Effector memory CD4-positive, alpha-beta T cell (primary cell): ENCODE measurements at regions not wholly inside any gene's neighbourhood (a gene's known extent, or its start where the extent isn't known, plus 50 kb on each side); places are given as distances from the start of the nearest gene placed in this dataset.

Experiments
- DNase-seq, 3 donors: peaks; one replicate each; pipeline ENCODE4 v3.0.0-alpha.2; 2020
- H3K27ac ChIP-seq: 2 replicates; pipeline ENCODE4 v1.7.0; 2013; ENCODE audit warnings: mild to moderate bottlenecking, low read length, moderate library complexity; ENCODE audit not compliant: insufficient read depth, poor library complexity, severe bottlenecking
- H3K27me3 ChIP-seq: replicated peaks from 2 replicates; pipeline ENCODE4 v1.7.0; 2013; ENCODE audit warnings: mild to moderate bottlenecking, low read length; ENCODE audit not compliant: insufficient read depth, control insufficient read depth, poor library complexity, severe bottlenecking
- H3K36me3 ChIP-seq: 2 replicates; pipeline ENCODE4 v1.7.0; 2013; ENCODE audit warnings: mild to moderate bottlenecking, low read length, moderate library complexity; ENCODE audit not compliant: control insufficient read depth, insufficient read depth
- H3K4me1 ChIP-seq: 2 replicates; pipeline ENCODE4 v1.7.0; 2013; ENCODE audit warnings: low read length, mild to moderate bottlenecking; ENCODE audit not compliant: control insufficient read depth, insufficient read depth, poor library complexity, severe bottlenecking
- H3K4me3 ChIP-seq: 2 replicates; pipeline ENCODE4 v1.7.0; 2013; ENCODE audit warnings: low read length, low read depth, mild to moderate bottlenecking; ENCODE audit not compliant: insufficient read depth, poor library complexity, severe bottlenecking
- H3K9me3 ChIP-seq: 2 replicates; pipeline ENCODE4 v1.7.0; 2013; ENCODE audit warnings: mild to moderate bottlenecking, low read length, moderate library complexity; ENCODE audit not compliant: control insufficient read depth

DNA sequence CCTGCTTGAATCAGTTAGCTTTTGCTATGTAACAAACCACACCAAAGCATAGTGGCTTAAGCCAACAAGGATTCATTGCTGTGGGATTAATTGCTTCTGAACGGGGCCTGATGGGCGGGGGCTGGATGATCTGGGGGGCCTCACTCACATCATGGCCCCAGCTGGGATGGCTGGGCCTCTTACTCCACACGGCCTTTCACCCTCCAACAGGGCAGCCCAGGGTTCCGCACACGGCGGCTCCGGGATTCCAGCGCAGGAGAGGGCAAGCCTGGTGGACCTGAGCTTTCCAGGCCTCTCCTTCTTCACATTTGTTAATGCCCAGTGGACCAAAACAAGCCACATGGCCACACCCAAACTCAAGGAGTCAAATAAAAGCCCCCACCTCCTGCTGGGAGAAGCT lies 86.3 kb upstream of the PHLPP1 start:
- DNase-seq: no peak
- Histone ChIP-seq H3K27ac (no peak overlapping the region), H3K9me3 (no peaks in the 10 kb centered on the region), H3K4me1 (no peaks in the 10 kb centered on the region), H3K36me3 (no peaks in the 10 kb centered on the region), H3K27me3 (no peaks in the 10 kb centered on the region), H3K4me3 (no peak overlapping the region)

DNA sequence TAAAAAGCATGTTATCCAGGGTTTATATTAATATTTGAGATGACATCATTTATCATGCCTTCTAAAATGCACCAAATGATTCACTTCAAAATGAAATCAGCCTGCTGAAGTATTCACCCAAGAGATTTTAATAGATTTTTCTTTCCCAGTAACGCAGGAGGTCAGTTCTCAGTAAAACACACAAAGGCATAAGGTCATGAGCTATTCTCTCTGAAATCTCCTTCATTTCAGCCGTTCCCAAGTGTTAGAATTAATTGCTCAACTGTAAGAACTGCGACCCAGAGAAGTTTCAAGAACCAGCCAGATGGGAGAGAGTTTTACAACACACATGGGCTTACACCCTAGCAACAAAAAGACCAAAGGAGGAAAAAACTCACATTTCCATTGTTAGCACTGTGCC lies 84.2 kb upstream of the PHLPP1 start:
- DNase-seq: no peak
- no peak overlapping the region for H3K4me3 ChIP-seq
- H3K27me3 ChIP-seq: peaks cover 4% of the 10 kb centered on the region
- H3K36me3 ChIP-seq: no peaks in the 10 kb centered on the region
- H3K4me1 ChIP-seq: no peaks in the 10 kb centered on the region
- no peak overlapping the region for H3K27ac ChIP-seq
- H3K9me3 ChIP-seq: no peaks in the 10 kb centered on the region

DNA sequence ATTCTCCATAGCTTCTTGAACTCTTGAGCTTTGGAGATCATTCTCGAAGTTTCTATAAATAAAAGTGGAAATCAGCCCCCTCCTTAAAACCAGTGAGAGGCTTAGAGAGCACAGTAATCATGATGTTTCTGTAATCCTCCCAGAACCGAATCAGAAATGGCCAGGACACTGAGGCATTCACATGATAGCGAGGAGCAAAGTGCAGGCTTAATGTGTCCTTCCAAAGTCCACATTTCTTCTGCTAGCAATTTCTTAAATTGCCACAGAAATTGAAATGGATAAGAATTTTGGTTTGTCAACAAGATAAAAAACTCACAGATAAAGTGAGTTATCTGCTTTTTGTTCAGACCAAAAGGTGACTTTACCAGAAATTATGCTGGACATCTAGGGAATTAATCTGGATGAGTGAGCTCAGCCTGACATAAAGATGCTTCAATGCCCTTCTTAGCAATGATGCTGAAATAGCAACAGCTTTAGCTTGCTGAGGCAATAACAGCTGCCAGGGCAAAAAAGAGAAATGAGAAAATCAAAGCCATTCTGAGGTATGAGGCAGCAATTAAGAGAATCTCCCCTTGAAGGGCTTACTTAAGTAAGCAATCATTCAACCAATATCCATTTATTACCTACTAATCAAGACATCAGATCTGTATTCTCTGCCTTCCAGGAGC lies 82.4 kb upstream of the PHLPP1 start:
- peaks cover 4% of the 10 kb centered on the region for H3K27me3 ChIP-seq
- no peak overlapping the region for H3K4me3 ChIP-seq
- DNase-seq: no peak
- H3K4me1 ChIP-seq: no peaks in the 10 kb centered on the region
- no peaks in the 10 kb centered on the region for H3K36me3 ChIP-seq
- H3K27ac ChIP-seq: no peak overlapping the region
- H3K9me3 ChIP-seq: no peaks in the 10 kb centered on the region

DNA sequence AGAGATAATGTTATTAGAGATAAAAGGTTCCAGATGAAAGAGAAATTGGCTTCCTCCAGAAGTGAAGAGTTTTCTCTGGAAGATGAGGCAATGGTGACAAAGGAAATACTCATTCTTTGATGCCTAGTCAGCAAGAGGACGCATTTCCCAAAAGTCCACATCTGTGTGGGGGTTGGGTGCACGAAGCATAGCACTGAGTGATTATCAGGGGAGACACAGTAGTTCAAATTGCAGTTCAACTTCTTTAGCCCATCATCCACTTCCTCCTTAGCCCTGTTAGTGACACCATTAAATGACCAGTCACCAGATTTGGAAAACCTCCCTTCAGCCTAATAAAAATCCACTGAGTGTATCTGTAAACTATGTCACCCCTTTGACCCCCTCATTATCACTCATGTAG lies 80.9 kb upstream of the PHLPP1 start:
- Histone ChIP-seq H3K36me3 (no peaks in the 10 kb centered on the region), H3K4me1 (no peaks in the 10 kb centered on the region), H3K9me3 (no peaks in the 10 kb centered on the region), H3K27ac (no peak overlapping the region), H3K4me3 (no peak overlapping the region), H3K27me3 (peaks cover 4% of the 10 kb centered on the region)
- no peak for DNase-seq

DNA sequence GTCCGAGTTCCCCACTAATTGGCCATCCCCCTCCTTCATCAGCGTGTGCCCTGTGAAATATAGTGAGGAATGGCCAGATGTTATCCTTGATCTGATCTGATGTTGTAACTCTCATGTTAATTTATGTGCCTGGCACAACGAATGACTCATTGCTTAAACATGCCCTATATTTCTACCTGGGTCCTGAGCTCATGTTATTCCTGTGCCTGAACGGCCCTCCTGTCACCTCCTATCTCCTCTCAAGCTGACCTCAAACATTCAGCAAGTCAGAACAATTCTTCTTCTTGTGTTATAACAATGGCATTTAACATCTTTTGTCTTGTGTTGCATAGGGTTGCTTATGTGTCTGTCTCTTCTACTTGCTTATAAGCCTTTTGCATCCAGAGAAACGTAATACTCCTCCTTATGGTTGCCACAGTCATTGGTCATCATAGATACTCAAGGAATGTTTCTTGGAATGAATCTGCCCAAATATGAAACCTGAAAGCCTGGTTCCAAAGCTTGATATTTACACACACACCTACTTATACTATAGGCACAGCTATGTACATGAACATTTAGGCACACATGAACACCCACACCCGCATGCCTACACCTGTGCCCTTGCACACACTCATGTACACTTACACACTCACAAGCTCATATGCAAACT lies 80.2 kb upstream of the PHLPP1 start:
- Histone ChIP-seq H3K27me3 (peaks cover 4% of the 10 kb centered on the region), H3K27ac (no peak overlapping the region), H3K4me1 (no peaks in the 10 kb centered on the region), H3K4me3 (no peak overlapping the region), H3K9me3 (no peaks in the 10 kb centered on the region), H3K36me3 (no peaks in the 10 kb centered on the region)
- no peak for DNase-seq

DNA sequence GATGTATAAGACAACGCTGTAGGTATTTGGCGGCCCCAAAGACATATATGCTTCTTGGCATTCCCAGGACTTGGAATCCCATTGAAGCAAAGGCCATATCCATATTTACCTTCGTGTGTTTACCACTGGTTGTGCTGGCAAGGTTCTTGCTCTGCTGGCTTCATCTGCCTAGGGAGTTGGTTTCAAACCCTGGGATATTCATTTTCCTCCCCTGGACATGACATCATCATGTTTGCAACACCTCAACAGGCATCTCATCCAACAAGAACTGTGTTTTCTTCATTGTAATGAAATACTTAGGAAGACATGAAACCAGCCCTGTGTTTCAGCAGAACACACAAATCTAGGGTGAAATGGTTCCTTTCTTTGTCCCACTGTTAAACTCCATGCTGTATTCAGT lies 77.9 kb upstream of the PHLPP1 start:
- no peaks in the 10 kb centered on the region for H3K36me3 ChIP-seq
- H3K9me3 ChIP-seq: no peaks in the 10 kb centered on the region
- H3K27ac ChIP-seq: no peak overlapping the region
- no peak overlapping the region for H3K4me3 ChIP-seq
- no peak for DNase-seq
- H3K4me1 ChIP-seq: no peaks in the 10 kb centered on the region
- peaks cover 4% of the 10 kb centered on the region for H3K27me3 ChIP-seq

DNA sequence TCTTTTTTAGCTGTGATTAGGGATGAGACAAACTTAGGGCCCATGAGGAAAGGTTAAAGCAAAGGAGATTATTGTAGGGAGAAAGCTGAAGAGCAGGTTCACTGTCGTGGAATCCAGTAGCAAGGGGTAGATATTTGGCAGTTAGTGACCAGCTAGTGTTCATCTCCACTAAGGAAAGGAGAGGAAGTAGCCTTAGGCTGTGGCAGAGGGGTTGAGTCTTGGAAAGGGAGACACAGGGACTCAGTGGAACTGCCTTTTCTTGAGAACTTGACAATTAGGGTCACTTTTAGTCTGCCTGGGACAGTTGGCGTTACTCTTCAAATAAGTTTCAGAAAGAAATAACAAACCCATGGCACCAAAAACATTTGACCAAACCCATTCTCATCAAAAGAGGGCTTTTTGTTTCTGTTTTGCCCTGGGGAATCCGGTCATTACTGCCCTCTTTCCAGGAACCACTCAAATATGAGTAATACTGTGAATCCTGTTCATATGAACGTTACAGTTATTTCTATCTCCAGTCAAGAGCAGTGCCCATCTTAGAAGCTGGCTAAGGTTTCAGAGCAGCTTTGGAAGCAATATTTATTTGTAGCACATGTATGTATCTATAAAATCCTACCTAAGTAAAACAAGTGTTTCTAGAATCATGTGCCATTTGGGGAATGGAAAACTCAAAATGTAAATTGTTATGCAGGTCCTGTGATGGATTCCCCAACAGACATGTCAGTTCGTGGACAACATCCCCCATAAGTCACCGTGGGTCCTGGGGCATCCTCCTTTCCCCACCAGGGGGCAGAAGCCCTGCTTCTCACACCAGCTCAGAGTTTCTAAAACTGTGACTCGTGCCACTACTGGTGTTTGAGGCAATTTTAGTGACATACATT lies 77.3 kb upstream of the PHLPP1 start:
- H3K36me3 ChIP-seq: no peaks in the 10 kb centered on the region
- H3K9me3 ChIP-seq: no peaks in the 10 kb centered on the region
- H3K27ac ChIP-seq: no peak overlapping the region
- no peak overlapping the region for H3K4me3 ChIP-seq
- peaks cover 4% of the 10 kb centered on the region for H3K27me3 ChIP-seq
- DNase-seq: peak in 2 of 3 donors; percentile 6 to 20
- no peaks in the 10 kb centered on the region for H3K4me1 ChIP-seq

DNA sequence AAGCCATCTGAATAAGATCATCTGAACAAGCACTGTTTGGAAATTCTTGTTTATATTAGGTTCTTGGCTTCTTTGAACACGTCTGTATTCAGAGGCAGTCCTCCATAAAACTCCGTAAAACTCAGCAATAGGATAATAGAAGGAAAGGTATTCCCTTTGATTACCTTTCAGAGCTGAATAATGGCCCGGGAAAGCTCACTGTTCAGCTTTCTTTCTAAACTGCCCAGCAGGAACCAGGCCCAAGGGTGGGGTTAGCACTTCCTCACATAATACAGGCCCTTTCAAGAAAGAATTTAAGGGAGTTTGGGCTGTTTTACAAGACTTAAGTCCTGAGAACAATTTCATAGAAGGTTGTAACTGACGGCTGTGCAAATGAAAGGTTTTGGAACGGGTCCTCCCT lies 72.2 kb upstream of the PHLPP1 start:
- Histone ChIP-seq H3K4me3 (no peak overlapping the region), H3K27ac (no peak overlapping the region), H3K9me3 (no peaks in the 10 kb centered on the region), H3K4me1 (no peaks in the 10 kb centered on the region), H3K27me3 (no peaks in the 10 kb centered on the region), H3K36me3 (no peaks in the 10 kb centered on the region)
- DNase-seq: no peak

DNA sequence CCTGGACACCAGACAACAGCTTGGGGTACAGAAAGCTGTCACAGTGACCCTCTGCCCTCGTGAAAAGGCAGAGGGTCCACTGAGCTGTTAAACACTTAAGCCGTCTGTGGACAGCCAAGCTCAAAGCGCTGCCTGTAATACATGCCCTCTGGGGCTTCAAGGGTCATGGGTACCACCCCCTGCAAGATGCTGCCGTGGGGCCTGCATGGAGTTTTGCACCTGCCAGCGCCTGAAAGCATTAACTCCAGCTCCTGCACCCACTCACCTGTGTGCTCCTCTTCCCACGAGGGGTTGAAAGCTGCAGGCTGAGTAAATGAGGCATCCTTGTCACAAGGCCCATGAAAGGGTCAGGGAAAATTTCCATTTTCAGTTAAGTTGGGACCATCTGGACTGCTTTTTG lies 70.6 kb upstream of the PHLPP1 start:
- H3K4me1 ChIP-seq: no peaks in the 10 kb centered on the region
- no peaks in the 10 kb centered on the region for H3K36me3 ChIP-seq
- no peaks in the 10 kb centered on the region for H3K27me3 ChIP-seq
- H3K4me3 ChIP-seq: no peak overlapping the region
- no peak overlapping the region for H3K27ac ChIP-seq
- no peaks in the 10 kb centered on the region for H3K9me3 ChIP-seq
- DNase-seq: no peak

DNA sequence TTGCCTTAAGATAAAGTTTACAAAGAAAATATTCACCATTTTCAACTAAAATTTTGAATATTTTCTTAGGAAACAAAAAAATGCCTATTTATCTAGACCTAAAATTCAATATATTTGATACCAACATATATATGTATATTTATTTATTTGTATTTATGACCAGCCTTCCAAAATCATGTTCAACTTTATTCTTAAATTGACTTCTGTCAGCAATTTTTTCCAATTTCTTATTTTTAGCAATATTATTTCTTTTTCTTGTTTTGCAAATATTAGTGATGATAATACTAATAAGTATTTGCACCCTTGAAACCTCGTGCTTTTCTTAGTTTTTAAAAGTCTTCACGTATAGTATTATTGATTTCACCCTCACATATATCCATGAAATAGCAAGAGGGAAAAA lies 68.2 kb upstream of the PHLPP1 start:
- H3K4me3 ChIP-seq: no peak overlapping the region
- H3K27me3 ChIP-seq: no peaks in the 10 kb centered on the region
- H3K27ac ChIP-seq: no peak overlapping the region
- no peaks in the 10 kb centered on the region for H3K4me1 ChIP-seq
- no peaks in the 10 kb centered on the region for H3K36me3 ChIP-seq
- H3K9me3 ChIP-seq: no peaks in the 10 kb centered on the region
- DNase-seq: no peak
